GM12878 (cell line): ENCODE measurements at regions not wholly inside any gene's neighbourhood (a gene's known extent, or its start where the extent isn't known, plus 50 kb on each side); places are given as distances from the start of the nearest gene placed in this dataset.

ENCODE experiments used
- ATAC-seq: fragments of 200-7000 bp; cut with Tn5 transposase; 3 replicates; pipeline ENCODE4 v1.9.1; 2020; ENCODE audit warnings: mild to moderate bottlenecking, moderate library complexity
- BruUV-seq: library from RNA; stranded (reverse); fragments of 400-500 nt; replicated peaks from 2 replicates; lab custom pipeline; 2021; lab: Mats Ljungman, UMichigan
- CTCF ChIA-PET: fragments of 300-600 bp; sonication (Branson Sonifier 250); formaldehyde crosslinking; extraction: SDS; loops from one replicate; lab custom pipeline; 2021; ENCODE audit warnings: inconsistent platforms; lab: Yijun Ruan, JAX
- POLR2A ChIA-PET: fragments of 350-600 bp; formaldehyde crosslinking; extraction: SDS; loops from one replicate; lab custom pipeline; 2021; ENCODE audit warnings: inconsistent platforms; lab: Charles Lee
- RAD21 ChIA-PET: fragments of 300-600 bp; sonication (Branson Sonifier 250); formaldehyde crosslinking; loops from one replicate; lab custom pipeline; 2023; ENCODE audit warnings: antibody characterized with exemption; ENCODE audit not compliant: unreplicated experiment; lab: Charles Lee
- SMC1A ChIA-PET: fragments of 300-600 bp; sonication (Branson Sonifier 250); formaldehyde crosslinking; loops from one replicate; lab custom pipeline; 2023; ENCODE audit not compliant: unreplicated experiment, uncharacterized antibody; lab: Charles Lee
- DNase-seq: peaks from one replicate; pipeline ENCODE4 v3.0.0-alpha.2; 2011; ENCODE audit warnings: low read depth, low spot score
- FAIRE-seq: peaks from 3 replicates; lab custom pipeline; 2011; peaks lifted over from hg19 to GRCh38; lab: Jason Lieb, UNC
- H2AFZ ChIP-seq: 2 replicates; pipeline ENCODE4 v1.6.0; 2011; ENCODE audit warnings: low read depth, low read length, control low read depth; ENCODE audit not compliant: control insufficient read depth
- H3K27ac ChIP-seq: 2 replicates; pipeline ENCODE4 v1.5.1; 2011; ENCODE audit warnings: control low read depth; ENCODE audit not compliant: control insufficient read depth, insufficient read depth
- H3K27me3 ChIP-seq, 2 experiments: replicated peaks in 1 of 2; 2 replicates each; pipeline versions ENCODE4 v1.6.0 to v1.6.1; 2011; ENCODE audit warnings: low read length in 1 of 2; ENCODE audit not compliant: control insufficient read depth in 2 of 2, insufficient read depth in 2 of 2
- H3K36me3 ChIP-seq, 2 experiments: 2 replicates each; pipeline ENCODE4 v1.5.1; 2011; ENCODE audit warnings: low read length in 1 of 2; ENCODE audit not compliant: control insufficient read depth in 2 of 2, insufficient read depth in 2 of 2
- H3K4me1 ChIP-seq: 2 replicates; pipeline ENCODE4 v1.6.1; 2011; ENCODE audit warnings: mild to moderate bottlenecking, low read length, moderate library complexity, mixed read lengths; ENCODE audit not compliant: control insufficient read depth, insufficient read depth
- H3K4me2 ChIP-seq: 2 replicates; pipeline ENCODE4 v1.6.0; 2011; ENCODE audit warnings: control low read depth; ENCODE audit not compliant: control insufficient read depth, insufficient read depth
- H3K4me3 ChIP-seq: fragments of 200-600 bp; sonication (generic); 2 replicates; pipeline ENCODE4 v1.5.1; 2016
- H3K79me2 ChIP-seq: 2 replicates; pipeline ENCODE4 v1.6.0; 2011; ENCODE audit warnings: low read length; ENCODE audit not compliant: control insufficient read depth, insufficient read depth
- H3K9ac ChIP-seq: 2 replicates; pipeline ENCODE4 v1.8.0; 2011; ENCODE audit warnings: low read length, control low read depth, mixed read lengths; ENCODE audit not compliant: control insufficient read depth, insufficient read depth
- H3K9me3 ChIP-seq: replicated peaks from 3 replicates; pipeline ENCODE4 v1.5.1; 2011; ENCODE audit warnings: mild to moderate bottlenecking, low read length; ENCODE audit not compliant: control insufficient read depth, insufficient read depth
- H4K20me1 ChIP-seq: 2 replicates; pipeline ENCODE4 v1.6.0; 2011; ENCODE audit not compliant: control insufficient read depth, insufficient read depth
- BHLHE40 ChIP-seq, 2 experiments: fragments of 450-650 bp in 1 of 2; IDR thresholded peaks; 2 replicates each; pipeline ENCODE4 v1.6.1; 2011 to 2017; ENCODE audit warnings: low read depth in 2 of 2, borderline replicate concordance in 1 of 2, improper control_type of control experiment in 1 of 2, low read length in 1 of 2, mild to moderate bottlenecking in 1 of 2
- NFYB ChIP-seq: IDR thresholded peaks from 2 replicates; pipeline ENCODE4 v1.6.1; 2011; ENCODE audit warnings: low read depth, mild to moderate bottlenecking, low read length, improper control_type of control experiment, moderate library complexity; ENCODE audit not compliant: insufficient read depth
- RBBP5 ChIP-seq: fragments of 200-600 bp; sonication (generic); conservative IDR thresholded peaks from 2 replicates; pipeline ENCODE4 v1.6.1; 2016
- ZNF592 ChIP-seq: fragments of 450-650 bp; IDR thresholded peaks from 2 replicates; pipeline ENCODE4 v1.6.1; 2017; ENCODE audit warnings: mild to moderate bottlenecking, moderate library complexity
- WGBS: methylation state at CpG from one replicate; pipeline ENCODE4 v1.1.6; 2016; ENCODE audit warnings: low lambda C conversion rate; ENCODE audit not compliant: insufficient replicate concordance, insufficient coverage; ENCODE audit errors: missing lambda C conversion rate; 5-methylcytosine and 5-hydroxymethylcytosine counted together
- in situ Hi-C: fragments of 300-500 bp; cut with MboI; formaldehyde crosslinking; loops from 9 replicates; pipeline ENCODE4 v1.14.3; 2018; ENCODE audit warnings: mixed read lengths
- intact Hi-C: fragments of 100-400 bp; cut with micrococcal nuclease; formaldehyde crosslinking; loops from one replicate; pipeline ENCODE4 v1.14.2; 2022; ENCODE audit not compliant: unreplicated experiment

DNA sequence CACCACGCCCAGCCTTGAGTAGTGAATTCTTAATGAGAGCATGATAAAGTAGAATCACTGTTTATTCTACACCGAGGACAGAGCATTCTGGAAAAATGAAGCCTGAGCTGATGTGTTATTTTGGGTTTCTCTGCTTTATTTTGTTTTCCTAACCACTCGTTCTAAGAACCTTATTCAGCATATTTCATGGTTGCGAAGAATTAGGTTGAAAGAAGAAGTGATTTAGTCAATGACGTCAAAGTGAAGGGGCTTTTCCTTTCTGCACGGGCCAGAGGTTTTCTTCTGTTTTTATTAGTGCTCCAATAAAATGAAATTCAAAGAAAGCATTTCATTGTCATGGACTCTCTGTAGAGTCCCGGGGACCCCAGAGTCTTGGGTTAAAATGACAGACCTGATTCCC lies 178.5 kb downstream of the MAF start:
- no peaks in the 10 kb centered on the region for H3K36me3 ChIP-seq
- no TSS peak for BruUV-seq
- in situ Hi-C loops (no loop called here), intact Hi-C loops (no loop called here)
- FAIRE-seq = no peak
- H3K9ac ChIP-seq = no peak overlapping the region
- 24% methylated on average over 7 of the region's 7 CpGs for WGBS
- ChIA-PET SMC1A (no interaction called here), RAD21 (no interaction called here), POLR2A (no interaction called here), CTCF (no interaction called here)
- no peaks in the 10 kb centered on the region for H3K4me1 ChIP-seq
- no peak overlapping the region for H3K27ac ChIP-seq
- no peaks in the 10 kb centered on the region for H3K79me2 ChIP-seq
- H3K27me3 ChIP-seq = no peaks in the 10 kb centered on the region; a peak in 1 of 4 replicates
- no peak overlapping the region for H3K4me2 ChIP-seq
- no peaks in the 10 kb centered on the region for H4K20me1 ChIP-seq
- H2AFZ ChIP-seq = no peak overlapping the region
- H3K9me3 ChIP-seq = no peaks in the 10 kb centered on the region
- no peak overlapping the region for H3K4me3 ChIP-seq
- no peak for TF ChIP-seq BHLHE40 (IDR thresholded peaks at IDR 0.05; ENCODE audit: borderline replicate concordance in 1 of 2, low read depth in 2 of 2, low read length in 1 of 2)
- TF ChIP-seq NFYB = no peak
- TF ChIP-seq RBBP5 = no peak
- TF ChIP-seq ZNF592 = no peak
- ATAC-seq = no peak
- no peak for DNase-seq
